Peyer's patch (tissue), 4 donors: ENCODE measurements at regions not wholly inside any gene's neighbourhood (a gene's known extent, or its start where the extent isn't known, plus 50 kb on each side); places are given as distances from the start of the nearest gene placed in this dataset.

Experiments
- DNase-seq, 3 donors: peaks; one replicate each; pipeline ENCODE4 v3.0.0-alpha.2; 2017 to 2019
- H3K27ac ChIP-seq, 4 donors: fragments of 200-600 bp; sonication (generic); one replicate each; pipeline ENCODE4 v1.5.1; 2016 to 2019
- H3K27me3 ChIP-seq, 2 donors: fragments of 200-600 bp; sonication (generic); one replicate each; pipeline ENCODE4 v1.5.1; 2019
- H3K36me3 ChIP-seq, 3 donors: fragments of 200-600 bp; sonication (generic); one replicate each; pipeline ENCODE4 v1.5.1; 2016 to 2019
- H3K4me1 ChIP-seq, 4 donors: fragments of 200-600 bp; sonication (generic); one replicate each; pipeline ENCODE4 v1.5.1; 2016 to 2019
- H3K4me3 ChIP-seq, 4 donors: fragments of 200-600 bp; sonication (generic); 1 replicate in 3 of 4; 2 replicates in 1 of 4; pipeline ENCODE4 v1.5.1; 2016 to 2019; ENCODE audit warnings: mild to moderate bottlenecking in 1 of 4
- H3K9me3 ChIP-seq, 4 donors: fragments of 200-600 bp; sonication (generic); one replicate each; pipeline ENCODE4 v1.5.1; 2016 to 2019; ENCODE audit warnings: mild to moderate bottlenecking in 1 of 4
- CTCF ChIP-seq, 6 experiments: fragments of 450-650 bp in 4 of 6; fragments of 200-600 bp in 2 of 6; sonication (generic) in 1 of 6; IDR thresholded peaks; one replicate each; pipeline ENCODE4 v1.5.1; 2017 to 2019; ENCODE audit warnings: antibody characterized with exemption in 6 of 6, mild to moderate bottlenecking in 3 of 6, moderate library complexity in 1 of 6
- POLR2A ChIP-seq, 2 donors: fragments of 450-650 bp; IDR thresholded peaks; one replicate each; pipeline ENCODE4 v1.5.1; 2017; ENCODE audit warnings: antibody characterized with exemption in 2 of 2, mild to moderate bottlenecking in 2 of 2, moderate library complexity in 2 of 2

- Histone ChIP-seq H3K4me1 (no peaks in the 10 kb centered on the region), H3K36me3 (no peaks in the 10 kb centered on the region), H3K27me3 (no peaks in the 10 kb centered on the region), H3K9me3 (peaks cover 0 to 17% (median 2%) of the 10 kb centered on the region in 4 donors), H3K27ac (no peak overlapping the region), H3K4me3 (no peak overlapping the region)
- DNase-seq = no peak
- TF ChIP-seq POLR2A (IDR thresholded peaks at IDR 0.05) (no peak), CTCF (IDR thresholded peaks at IDR 0.05) (no peak)
These were observed 707.0 kb downstream of the AMY1C start for GRCh38 chr1:104456724-104457123.

GRCh38 chr1:104459886-104460285, 710.2 kb downstream of the AMY1C start:
- no peaks in the 10 kb centered on the region for H3K36me3 ChIP-seq
- peaks cover 0 to 14% (median 2%) of the 10 kb centered on the region in 4 donors for H3K9me3 ChIP-seq
- H3K4me1 ChIP-seq = no peaks in the 10 kb centered on the region
- H3K27me3 ChIP-seq = no peaks in the 10 kb centered on the region
- no peak overlapping the region for H3K27ac ChIP-seq
- TF ChIP-seq CTCF (IDR thresholded peaks at IDR 0.05) (no peak), POLR2A (IDR thresholded peaks at IDR 0.05) (no peak)
- DNase-seq = no peak
- no peak overlapping the region for H3K4me3 ChIP-seq

GRCh38 chr1:104460880-104461279, 711.2 kb downstream of the AMY1C start:
- no peak for DNase-seq
- Histone ChIP-seq H3K9me3 (peaks cover 0 to 14% (median 2%) of the 10 kb centered on the region in 4 donors), H3K27ac (no peak overlapping the region), H3K4me1 (no peaks in the 10 kb centered on the region), H3K27me3 (no peaks in the 10 kb centered on the region), H3K36me3 (no peaks in the 10 kb centered on the region), H3K4me3 (no peak overlapping the region)
- TF ChIP-seq POLR2A (IDR thresholded peaks at IDR 0.05) = no peak
- TF ChIP-seq CTCF (IDR thresholded peaks at IDR 0.05) = no peak

GRCh38 chr1:104463126-104463697, 713.5 kb downstream of the AMY1C start:
- TF ChIP-seq CTCF (IDR thresholded peaks at IDR 0.05) (no peak), POLR2A (IDR thresholded peaks at IDR 0.05) (no peak)
- H3K27me3 ChIP-seq = no peaks in the 10 kb centered on the region
- H3K27ac ChIP-seq = no peak overlapping the region
- no peak for DNase-seq
- no peaks in the 10 kb centered on the region for H3K4me1 ChIP-seq
- no peaks in the 10 kb centered on the region for H3K36me3 ChIP-seq
- no peak overlapping the region for H3K4me3 ChIP-seq
- H3K9me3 ChIP-seq = peaks cover 0 to 14% (median 1%) of the 10 kb centered on the region in 4 donors

- DNase-seq = no peak
- Histone ChIP-seq H3K27me3 (no peaks in the 10 kb centered on the region), H3K9me3 (peaks cover 0 to 3% (median 0%) of the 10 kb centered on the region in 4 donors), H3K27ac (no peak overlapping the region), H3K36me3 (no peaks in the 10 kb centered on the region), H3K4me3 (no peak overlapping the region), H3K4me1 (no peaks in the 10 kb centered on the region)
- TF ChIP-seq CTCF (IDR thresholded peaks at IDR 0.05) (no peak), POLR2A (IDR thresholded peaks at IDR 0.05) (no peak)
These were observed 716.4 kb downstream of the AMY1C start for GRCh38 chr1:104466068-104466467.

GRCh38 chr1:104467590-104467989, 717.9 kb downstream of the AMY1C start:
- H3K9me3 ChIP-seq = no peaks in the 10 kb centered on the region

More at GRCh38 chr1:104467590-104467989, 717.9 kb downstream of the AMY1C start:
- TF ChIP-seq POLR2A (IDR thresholded peaks at IDR 0.05) = no peak
- no peak for TF ChIP-seq CTCF (IDR thresholded peaks at IDR 0.05)
- no peaks in the 10 kb centered on the region for H3K27me3 ChIP-seq
- DNase-seq = no peak
- no peak overlapping the region for H3K4me3 ChIP-seq
- no peak overlapping the region for H3K27ac ChIP-seq
- no peaks in the 10 kb centered on the region for H3K4me1 ChIP-seq
- H3K36me3 ChIP-seq = no peaks in the 10 kb centered on the region
